ENCODE measurements at regions not wholly inside any gene's neighbourhood (a gene's known extent, or its start where the extent isn't known, plus 50 kb on each side); places are given as distances from the start of the nearest gene placed in this dataset.
"Not testable (repeated sequence)": the region's sequence is repeated elsewhere in the genome, so short reads cannot be mapped to it uniquely, and the experiment has no call there.

DNA sequence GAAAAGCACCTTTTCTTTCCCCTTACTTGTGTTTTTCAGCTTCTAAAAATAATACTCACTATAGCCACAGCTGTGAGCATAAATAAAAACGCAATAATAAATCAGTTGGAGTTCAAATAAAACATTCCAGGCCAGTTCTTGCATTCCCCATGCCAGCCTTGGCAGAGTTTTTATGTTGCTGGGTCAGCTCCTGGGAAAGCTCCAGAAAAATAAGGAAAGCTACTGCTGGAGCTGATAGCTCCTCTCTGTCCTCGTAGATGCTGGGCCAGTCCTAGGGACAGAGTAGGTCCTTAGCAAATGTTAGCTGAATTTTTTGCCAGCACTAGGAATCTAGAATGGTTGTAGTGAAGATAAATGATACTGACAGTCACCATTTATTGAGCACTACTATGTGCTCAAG is 389.0 kb upstream of the SYNCRIP start:
- DNase-seq (ENCODE audit: low read depth) = no peak
- TF ChIP-seq, protein P1, sequence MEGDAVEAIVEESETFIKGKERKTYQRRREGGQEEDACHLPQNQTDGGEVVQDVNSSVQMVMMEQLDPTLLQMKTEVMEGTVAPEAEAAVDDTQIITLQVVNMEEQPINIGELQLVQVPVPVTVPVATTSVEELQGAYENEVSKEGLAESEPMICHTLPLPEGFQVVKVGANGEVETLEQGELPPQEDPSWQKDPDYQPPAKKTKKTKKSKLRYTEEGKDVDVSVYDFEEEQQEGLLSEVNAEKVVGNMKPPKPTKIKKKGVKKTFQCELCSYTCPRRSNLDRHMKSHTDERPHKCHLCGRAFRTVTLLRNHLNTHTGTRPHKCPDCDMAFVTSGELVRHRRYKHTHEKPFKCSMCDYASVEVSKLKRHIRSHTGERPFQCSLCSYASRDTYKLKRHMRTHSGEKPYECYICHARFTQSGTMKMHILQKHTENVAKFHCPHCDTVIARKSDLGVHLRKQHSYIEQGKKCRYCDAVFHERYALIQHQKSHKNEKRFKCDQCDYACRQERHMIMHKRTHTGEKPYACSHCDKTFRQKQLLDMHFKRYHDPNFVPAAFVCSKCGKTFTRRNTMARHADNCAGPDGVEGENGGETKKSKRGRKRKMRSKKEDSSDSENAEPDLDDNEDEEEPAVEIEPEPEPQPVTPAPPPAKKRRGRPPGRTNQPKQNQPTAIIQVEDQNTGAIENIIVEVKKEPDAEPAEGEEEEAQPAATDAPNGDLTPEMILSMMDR (conservative IDR thresholded peaks at IDR 0.05; ENCODE audit: low read depth, low read length) = no peak
- no peak overlapping the region for H3K4me3 ChIP-seq (ENCODE audit: low read length)

DNA sequence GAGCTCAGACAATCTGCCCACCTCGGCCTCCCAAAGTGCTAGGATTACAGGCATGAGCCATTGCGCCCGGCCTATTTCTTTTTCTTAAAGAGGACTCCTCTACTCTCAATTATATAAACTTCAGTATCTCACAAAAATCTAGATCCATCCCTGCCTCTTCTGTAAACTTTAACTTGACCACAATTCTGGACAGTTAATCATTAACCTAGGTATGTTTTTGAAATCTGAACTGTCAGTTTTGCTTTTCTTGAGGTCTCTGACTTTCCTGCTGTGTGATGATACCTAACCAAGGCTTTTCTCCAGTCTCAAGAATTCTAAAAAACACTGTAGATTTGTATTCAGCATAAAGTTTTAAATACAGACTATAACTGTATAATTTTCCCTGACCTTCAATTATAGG is 388.2 kb upstream of the SYNCRIP start:
- TF ChIP-seq, protein P1 (conservative IDR thresholded peaks at IDR 0.05; ENCODE audit: low read depth, low read length) = no peak
- DNase-seq (ENCODE audit: low read depth) = no peak
- H3K4me3 ChIP-seq (ENCODE audit: low read length) = no peak overlapping the region

DNA sequence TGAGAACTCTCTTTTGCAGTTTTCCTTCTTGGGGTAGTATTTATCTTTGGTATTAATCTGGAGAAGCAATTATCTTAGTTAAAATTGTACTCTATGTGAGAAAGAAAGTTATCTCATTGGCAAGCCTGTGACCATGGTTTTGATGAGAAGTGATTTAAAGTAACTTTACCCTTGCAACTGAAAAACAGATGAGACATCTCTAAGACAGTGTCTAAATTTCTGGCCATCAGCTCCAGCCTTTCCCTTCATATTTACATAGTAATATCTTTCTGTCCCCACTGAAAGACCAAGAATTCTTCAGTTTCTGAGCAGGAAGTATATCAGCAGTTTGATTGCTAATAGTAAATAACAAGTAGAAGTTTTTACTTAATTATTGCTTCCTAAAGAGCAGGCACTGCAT is 386.1 kb upstream of the SYNCRIP start:
- H3K4me3 ChIP-seq (ENCODE audit: low read length) = no peak overlapping the region
- no peak for DNase-seq (ENCODE audit: low read depth)
- TF ChIP-seq, protein P1 (conservative IDR thresholded peaks at IDR 0.05; ENCODE audit: low read depth, low read length) = no peak

DNA sequence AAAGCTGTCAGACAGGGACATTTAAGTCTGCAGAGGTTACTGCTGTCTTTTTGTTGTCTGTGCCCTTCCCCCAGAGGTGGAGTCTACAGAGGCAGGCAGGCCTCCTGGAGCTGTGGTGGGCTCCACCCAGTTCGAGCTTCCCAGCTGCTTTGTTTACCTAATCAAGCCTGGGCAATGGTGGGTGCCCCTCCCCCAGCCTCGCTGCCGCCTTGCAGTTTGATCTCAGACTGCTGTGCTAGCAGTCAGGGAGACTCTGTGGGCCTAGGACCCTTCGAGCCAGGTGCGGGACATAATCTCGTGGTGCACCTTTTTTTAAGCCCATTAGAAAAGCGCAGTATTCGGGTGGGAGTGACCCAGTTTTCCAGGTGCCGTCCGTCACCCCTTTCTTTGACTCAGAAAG is 384.2 kb upstream of the SYNCRIP start:
- H3K4me3 ChIP-seq (ENCODE audit: low read length); DNase-seq (ENCODE audit: low read depth): not testable (repeated sequence)

DNA sequence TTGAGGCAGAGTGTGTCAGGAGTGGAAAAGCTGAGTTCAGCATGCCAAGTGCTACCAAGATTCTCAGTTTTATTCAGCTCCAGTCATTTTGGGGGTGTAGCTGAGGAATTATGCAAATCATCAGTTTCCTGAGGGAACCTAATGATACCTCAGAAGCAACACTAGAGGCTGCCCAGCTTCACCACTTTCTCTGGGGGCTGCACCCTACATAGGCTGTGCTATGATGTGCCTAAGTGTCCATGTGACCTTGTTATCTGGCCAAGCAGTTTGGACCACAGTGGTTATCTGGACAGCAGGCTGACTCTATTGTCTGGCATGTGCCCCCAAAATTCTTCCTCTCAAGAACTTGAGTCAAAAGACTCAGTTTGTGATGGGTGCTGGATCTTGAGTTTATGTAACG is 374.6 kb upstream of the SYNCRIP start:
- TF ChIP-seq, protein P1 (conservative IDR thresholded peaks at IDR 0.05; ENCODE audit: low read depth, low read length) = no peak
- DNase-seq (ENCODE audit: low read depth) = no peak
- H3K4me3 ChIP-seq (ENCODE audit: low read length) = no peak overlapping the region

DNA sequence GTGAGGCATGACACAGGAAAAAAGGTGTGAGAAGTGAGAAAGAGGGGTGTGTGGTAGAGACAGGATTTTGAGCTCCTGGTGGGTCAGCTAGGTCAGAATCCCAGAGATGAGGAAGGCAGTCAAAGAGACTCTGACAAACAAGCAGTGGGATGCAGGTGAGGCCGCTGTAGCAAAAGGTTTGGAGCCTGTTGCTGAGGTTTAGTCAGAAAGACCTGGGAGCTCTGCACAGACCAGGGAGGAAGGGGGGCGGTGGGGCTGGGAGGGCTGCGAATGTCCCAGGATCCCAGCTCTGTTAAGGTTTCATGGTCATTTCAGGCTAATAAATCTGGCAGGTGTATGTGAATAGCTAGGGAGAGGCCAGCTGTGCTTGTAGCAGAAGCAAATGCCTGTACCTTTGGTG is 373.9 kb upstream of the SYNCRIP start:
- DNase-seq (ENCODE audit: low read depth) = no peak
- TF ChIP-seq, protein P1 (conservative IDR thresholded peaks at IDR 0.05; ENCODE audit: low read depth, low read length) = no peak
- no peak overlapping the region for H3K4me3 ChIP-seq (ENCODE audit: low read length)

DNA sequence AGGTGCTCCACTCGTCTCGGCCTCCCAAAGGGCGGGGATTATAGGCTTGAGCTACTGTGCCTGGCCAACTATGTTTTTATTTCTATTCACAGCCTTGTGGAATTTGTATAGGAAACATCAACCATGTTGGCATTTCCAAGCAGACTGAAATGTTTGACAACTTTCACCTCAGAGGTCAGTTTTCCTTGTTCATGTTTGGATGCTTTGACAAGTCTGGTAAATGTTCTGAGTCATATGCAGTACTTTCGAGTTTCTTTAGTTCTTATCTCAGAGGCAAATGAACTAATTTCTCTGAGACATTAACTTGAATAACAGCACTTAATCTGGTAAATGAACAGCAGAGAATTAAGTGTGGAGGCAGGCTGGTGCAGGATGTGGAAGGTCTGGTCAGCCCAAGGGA is 373.4 kb upstream of the SYNCRIP start:
- no peak overlapping the region for H3K4me3 ChIP-seq (ENCODE audit: low read length)
- TF ChIP-seq, protein P1 (conservative IDR thresholded peaks at IDR 0.05; ENCODE audit: low read depth, low read length) = no peak
- DNase-seq (ENCODE audit: low read depth) = no peak

DNA sequence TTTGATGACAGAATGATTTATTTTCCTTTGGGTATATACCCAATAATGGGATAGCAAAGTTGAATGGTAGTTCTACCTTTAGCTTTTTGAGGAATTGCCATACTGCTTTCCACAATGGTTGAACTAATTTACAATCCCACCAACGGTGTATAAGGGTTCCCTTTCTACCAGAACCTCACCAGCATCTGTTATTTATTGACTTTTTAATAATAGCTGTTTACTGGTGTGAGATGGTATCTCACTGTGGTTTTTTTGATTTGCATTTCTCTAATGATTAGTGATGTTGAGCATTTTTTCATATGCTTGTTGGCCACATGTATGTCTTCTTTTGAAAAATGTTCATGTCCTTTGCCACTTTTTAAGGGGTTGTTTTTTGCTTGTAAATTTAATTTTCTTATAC is 370.3 kb upstream of the SYNCRIP start:
- H3K4me3 ChIP-seq (ENCODE audit: low read length); DNase-seq (ENCODE audit: low read depth): not testable (repeated sequence)

All from retinal pigment epithelial cell (primary cell).